GM13977 (cell line): ENCODE measurements at regions not wholly inside any gene's neighbourhood (a gene's known extent, or its start where the extent isn't known, plus 50 kb on each side); places are given as distances from the start of the nearest gene placed in this dataset.

ENCODE experiments used
- DNase-seq: peaks from one replicate; pipeline ENCODE4 v3.0.0; 2012; ENCODE audit warnings: low spot score
- CTCF ChIP-seq: IDR thresholded peaks from 2 replicates; pipeline ENCODE4 v1.5.1; 2012; ENCODE audit warnings: mild to moderate bottlenecking, control low read depth; ENCODE audit not compliant: insufficient read depth; ENCODE audit errors: extremely low read depth, missing control alignments
- in situ Hi-C: fragments of 300-500 bp; cut with MboI; formaldehyde crosslinking; loops from one replicate; pipeline ENCODE4 v1.12.0; 2022; ENCODE audit warnings: low sequenced_read_pairs, low pct_unique_long_range_greater_than_20kb, mixed read lengths, inconsistent platforms; ENCODE audit not compliant: unreplicated experiment

GRCh38 chr3:30963223-30963722 lies 68.8 kb upstream of the GADL1 start:
- in situ Hi-C loops: no loop called here
- no peak for DNase-seq
- no peak for TF ChIP-seq CTCF

GRCh38 chr3:30964612-30965011 lies 70.2 kb upstream of the GADL1 start:
- no peak for TF ChIP-seq CTCF
- in situ Hi-C loops: no loop called here
- DNase-seq: peak; percentile 19

- in situ Hi-C loops: no loop called here
- no peak for DNase-seq
- TF ChIP-seq CTCF: no peak
These were observed 72.4 kb upstream of the GADL1 start for GRCh38 chr3:30966896-30967295.

- peak; percentile 32 for TF ChIP-seq CTCF
- in situ Hi-C loops: no loop called here
- DNase-seq: peak; percentile 8
These were observed 75.7 kb upstream of the GADL1 start for GRCh38 chr3:30970183-30970582.

GRCh38 chr3:30972449-30972848 lies 78.0 kb upstream of the GADL1 start:
- in situ Hi-C loops: no loop called here
- no peak for TF ChIP-seq CTCF

GRCh38 chr3:30974071-30974470 lies 79.6 kb upstream of the GADL1 start:
- TF ChIP-seq CTCF: no peak
- in situ Hi-C loops: no loop called here
- DNase-seq: no peak

More at GRCh38 chr3:30972449-30972848, 78.0 kb upstream of the GADL1 start:
- no peak for DNase-seq

- no peak for DNase-seq
- no peak for TF ChIP-seq CTCF
- in situ Hi-C loops: no loop called here
These were observed 83.1 kb upstream of the GADL1 start for GRCh38 chr3:30977592-30977991.
